Panc1 (cell line): ENCODE measurements at regions not wholly inside any gene's neighbourhood (a gene's known extent, or its start where the extent isn't known, plus 50 kb on each side); places are given as distances from the start of the nearest gene placed in this dataset.
"Not testable (repeated sequence)": the region's sequence is repeated elsewhere in the genome, so short reads cannot be mapped to it uniquely, and the experiment has no call there.

Experiments
- ATAC-seq: fragments of 200-7000 bp; cut with Tn5 transposase; 2 replicates; pipeline ENCODE4 v1.9.1; 2020; ENCODE audit warnings: mild to moderate bottlenecking, moderate library complexity
- BruUV-seq: library from RNA; stranded (reverse); fragments of 400-500 nt; replicated peaks from 2 replicates; lab custom pipeline; 2021; lab: Mats Ljungman, UMichigan
- CTCF ChIA-PET: fragments of 300-600 bp; sonication (Branson Sonifier 250); formaldehyde crosslinking; loops from one replicate; lab custom pipeline; 2022; ENCODE audit warnings: antibody characterized with exemption; lab: Charles Lee
- POLR2A ChIA-PET: fragments of 300-600 bp; sonication (Branson Sonifier 250); formaldehyde crosslinking; loops from one replicate; lab custom pipeline; 2022; ENCODE audit warnings: antibody characterized with exemption; lab: Charles Lee
- DNase-seq: peaks from one replicate; pipeline ENCODE4 v3.0.0-alpha.2; 2010; ENCODE audit warnings: low read depth, low spot score
- H3K27ac ChIP-seq: 2 replicates; pipeline ENCODE4 v1.5.1; 2011; ENCODE audit warnings: mild to moderate bottlenecking, low read length, inconsistent platforms
- H3K27me3 ChIP-seq: fragments of 200-500 bp; sonication (Bioruptor generic); 2 replicates; pipeline ENCODE4 v1.6.0; 2014; ENCODE audit warnings: low read length, inconsistent platforms; ENCODE audit not compliant: control insufficient read depth, insufficient read depth
- H3K36me3 ChIP-seq: fragments of 200-500 bp; sonication (Bioruptor generic); 2 replicates; pipeline ENCODE4 v1.5.1; 2014; ENCODE audit warnings: inconsistent platforms, mild to moderate bottlenecking, low read length, moderate library complexity; ENCODE audit not compliant: control insufficient read depth, insufficient read depth
- H3K4me1 ChIP-seq: 2 replicates; pipeline ENCODE4 v1.5.1; 2011; ENCODE audit warnings: inconsistent platforms, mild to moderate bottlenecking, low read length, moderate library complexity; ENCODE audit not compliant: control insufficient read depth, insufficient read depth
- H3K4me3 ChIP-seq, 2 experiments: 2 replicates each; pipeline ENCODE4 v1.5.1; 2011 to 2012; ENCODE audit warnings: low read depth in 2 of 2, low read length in 2 of 2, mild to moderate bottlenecking in 2 of 2, inconsistent platforms in 1 of 2, moderate library complexity in 1 of 2
- H3K9me3 ChIP-seq: fragments of 200-500 bp; sonication (Bioruptor generic); 2 replicates; pipeline ENCODE4 v1.5.1; 2014; ENCODE audit warnings: low read depth, mild to moderate bottlenecking, inconsistent platforms, low read length, moderate library complexity; ENCODE audit not compliant: control insufficient read depth, insufficient read depth
- POLR2AphosphoS5 ChIP-seq: IDR thresholded peaks from 2 replicates; pipeline ENCODE4 v1.6.1; 2012; ENCODE audit warnings: mild to moderate bottlenecking, low read depth, low read length, moderate library complexity
- SIN3A ChIP-seq: IDR thresholded peaks from 2 replicates; pipeline ENCODE4 v1.6.1; 2012; ENCODE audit warnings: low read depth, mild to moderate bottlenecking, low read length, moderate library complexity, borderline replicate concordance; ENCODE audit not compliant: insufficient read depth
- TCF7L2 ChIP-seq: IDR thresholded peaks from 2 replicates; pipeline ENCODE4 v1.6.1; 2011; ENCODE audit warnings: mild to moderate bottlenecking, low read depth, low read length, inconsistent platforms
- in situ Hi-C: cut with HindIII; loops from 2 replicates; pipeline ENCODE4 v1.10.0; 2016; ENCODE audit warnings: low sequenced_read_pairs, low pct_unique_long_range_greater_than_20kb
- intact Hi-C: fragments of 100-400 bp; cut with micrococcal nuclease; formaldehyde crosslinking; loops from one replicate; pipeline ENCODE4 v1.10.0; 2022; ENCODE audit not compliant: unreplicated experiment
- TF ChIP-seq, protein P1 (sequence below), 2 experiments: IDR thresholded peaks; 2 replicates each; pipeline ENCODE4 v1.6.1; 2011 to 2012; ENCODE audit warnings: low read depth in 2 of 2, control low read depth in 1 of 2, low read length in 1 of 2, mild to moderate bottlenecking in 1 of 2, moderate library complexity in 1 of 2; ENCODE audit not compliant: insufficient read depth in 1 of 2
- TF ChIP-seq, protein P2 (sequence below): fragments of 450-650 bp; IDR thresholded peaks from 2 replicates; pipeline ENCODE4 v1.5.1; 2017; ENCODE audit warnings: mild to moderate bottlenecking

DNA sequence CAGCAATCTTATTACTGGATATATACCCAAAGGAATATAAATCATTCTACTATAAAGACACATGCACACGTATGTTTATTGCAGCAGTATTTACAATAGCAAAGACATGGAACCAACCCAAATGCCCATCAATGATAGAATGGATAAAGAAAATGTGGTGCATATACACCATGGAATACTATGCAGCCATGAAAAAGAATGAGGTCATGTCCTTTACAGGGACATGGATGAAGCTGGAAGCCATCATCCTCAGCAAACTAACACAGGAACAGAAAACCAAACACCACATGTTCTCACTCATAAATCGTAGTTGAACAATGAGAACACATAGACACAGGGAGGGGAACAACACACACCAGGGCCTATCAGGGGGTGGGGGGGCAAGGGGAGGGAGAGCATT, 353.9 kb upstream of the ATP10A start:
- BruUV-seq, intact Hi-C loops, H3K27ac ChIP-seq, POLR2A ChIA-PET, H3K9me3 ChIP-seq, CTCF ChIA-PET, H3K4me1 ChIP-seq, ATAC-seq, H3K27me3 ChIP-seq, DNase-seq, H3K36me3 ChIP-seq, in situ Hi-C loops, H3K4me3 ChIP-seq: not testable (repeated sequence)

GRCh38 chr15:26214290-26214689, 351.2 kb upstream of the ATP10A start:
- POLR2A ChIA-PET = no interaction called here
- Histone ChIP-seq H3K4me1 (no peaks in the 10 kb centered on the region), H3K27me3 (no peaks in the 10 kb centered on the region), H3K9me3 (no peaks in the 10 kb centered on the region), H3K4me3 (no peak overlapping the region), H3K27ac (no peak overlapping the region), H3K36me3 (no peaks in the 10 kb centered on the region)
- in situ Hi-C loops (no loop called here), intact Hi-C loops (no loop called here)
- ATAC-seq (no peak), DNase-seq (no peak)
- BruUV-seq = no TSS peak
- CTCF ChIA-PET = no interaction called here
- TF ChIP-seq SIN3A (no peak), TCF7L2 (no peak), POLR2AphosphoS5 (no peak)
- TF ChIP-seq, protein P1, sequence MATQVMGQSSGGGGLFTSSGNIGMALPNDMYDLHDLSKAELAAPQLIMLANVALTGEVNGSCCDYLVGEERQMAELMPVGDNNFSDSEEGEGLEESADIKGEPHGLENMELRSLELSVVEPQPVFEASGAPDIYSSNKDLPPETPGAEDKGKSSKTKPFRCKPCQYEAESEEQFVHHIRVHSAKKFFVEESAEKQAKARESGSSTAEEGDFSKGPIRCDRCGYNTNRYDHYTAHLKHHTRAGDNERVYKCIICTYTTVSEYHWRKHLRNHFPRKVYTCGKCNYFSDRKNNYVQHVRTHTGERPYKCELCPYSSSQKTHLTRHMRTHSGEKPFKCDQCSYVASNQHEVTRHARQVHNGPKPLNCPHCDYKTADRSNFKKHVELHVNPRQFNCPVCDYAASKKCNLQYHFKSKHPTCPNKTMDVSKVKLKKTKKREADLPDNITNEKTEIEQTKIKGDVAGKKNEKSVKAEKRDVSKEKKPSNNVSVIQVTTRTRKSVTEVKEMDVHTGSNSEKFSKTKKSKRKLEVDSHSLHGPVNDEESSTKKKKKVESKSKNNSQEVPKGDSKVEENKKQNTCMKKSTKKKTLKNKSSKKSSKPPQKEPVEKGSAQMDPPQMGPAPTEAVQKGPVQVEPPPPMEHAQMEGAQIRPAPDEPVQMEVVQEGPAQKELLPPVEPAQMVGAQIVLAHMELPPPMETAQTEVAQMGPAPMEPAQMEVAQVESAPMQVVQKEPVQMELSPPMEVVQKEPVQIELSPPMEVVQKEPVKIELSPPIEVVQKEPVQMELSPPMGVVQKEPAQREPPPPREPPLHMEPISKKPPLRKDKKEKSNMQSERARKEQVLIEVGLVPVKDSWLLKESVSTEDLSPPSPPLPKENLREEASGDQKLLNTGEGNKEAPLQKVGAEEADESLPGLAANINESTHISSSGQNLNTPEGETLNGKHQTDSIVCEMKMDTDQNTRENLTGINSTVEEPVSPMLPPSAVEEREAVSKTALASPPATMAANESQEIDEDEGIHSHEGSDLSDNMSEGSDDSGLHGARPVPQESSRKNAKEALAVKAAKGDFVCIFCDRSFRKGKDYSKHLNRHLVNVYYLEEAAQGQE (IDR thresholded peaks at IDR 0.05; ENCODE audit: insufficient read depth in 1 of 2, low read depth in 2 of 2, low read length in 1 of 2) = no peak
- TF ChIP-seq, protein P2, sequence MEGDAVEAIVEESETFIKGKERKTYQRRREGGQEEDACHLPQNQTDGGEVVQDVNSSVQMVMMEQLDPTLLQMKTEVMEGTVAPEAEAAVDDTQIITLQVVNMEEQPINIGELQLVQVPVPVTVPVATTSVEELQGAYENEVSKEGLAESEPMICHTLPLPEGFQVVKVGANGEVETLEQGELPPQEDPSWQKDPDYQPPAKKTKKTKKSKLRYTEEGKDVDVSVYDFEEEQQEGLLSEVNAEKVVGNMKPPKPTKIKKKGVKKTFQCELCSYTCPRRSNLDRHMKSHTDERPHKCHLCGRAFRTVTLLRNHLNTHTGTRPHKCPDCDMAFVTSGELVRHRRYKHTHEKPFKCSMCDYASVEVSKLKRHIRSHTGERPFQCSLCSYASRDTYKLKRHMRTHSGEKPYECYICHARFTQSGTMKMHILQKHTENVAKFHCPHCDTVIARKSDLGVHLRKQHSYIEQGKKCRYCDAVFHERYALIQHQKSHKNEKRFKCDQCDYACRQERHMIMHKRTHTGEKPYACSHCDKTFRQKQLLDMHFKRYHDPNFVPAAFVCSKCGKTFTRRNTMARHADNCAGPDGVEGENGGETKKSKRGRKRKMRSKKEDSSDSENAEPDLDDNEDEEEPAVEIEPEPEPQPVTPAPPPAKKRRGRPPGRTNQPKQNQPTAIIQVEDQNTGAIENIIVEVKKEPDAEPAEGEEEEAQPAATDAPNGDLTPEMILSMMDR = no peak

- no peak for DNase-seq
- H3K4me1 ChIP-seq = no peaks in the 10 kb centered on the region
- ATAC-seq = no peak
- no TSS peak for BruUV-seq
- no peaks in the 10 kb centered on the region for H3K27me3 ChIP-seq
- no peak overlapping the region for H3K27ac ChIP-seq
- in situ Hi-C loops = no loop called here
- POLR2A ChIA-PET = no interaction called here
- TF ChIP-seq POLR2AphosphoS5 (no peak), TCF7L2 (no peak), SIN3A (no peak)
- TF ChIP-seq, protein P1 (IDR thresholded peaks at IDR 0.05; ENCODE audit: insufficient read depth in 1 of 2, low read depth in 2 of 2, low read length in 1 of 2) = no peak
- TF ChIP-seq, protein P2 = no peak
- H3K9me3 ChIP-seq = no peaks in the 10 kb centered on the region
- intact Hi-C loops = no loop called here
- no peaks in the 10 kb centered on the region for H3K36me3 ChIP-seq
- CTCF ChIA-PET = no interaction called here
- H3K4me3 ChIP-seq = no peak overlapping the region
These were observed 350.3 kb upstream of the ATP10A start for GRCh38 chr15:26213427-26213826.
